Hematopoietic multipotent progenitor cell treated with erythropoietin and hydrocortisone succinate and interleukin-3 and kit ligand, for 15 days (in vitro differentiated cells): ENCODE measurements at regions not wholly inside any gene's neighbourhood (a gene's known extent, or its start where the extent isn't known, plus 50 kb on each side); places are given as distances from the start of the nearest gene placed in this dataset.

Experiments used
- DNase-seq: peaks from one replicate; pipeline ENCODE4 v3.0.0-alpha.2; 2015; ENCODE audit warnings: low spot score

- DNase-seq: no peak
Measured at GRCh38 chr2:60320724-60321123, 232.7 kb downstream of the BCL11A start.

GRCh38 chr2:60319031-60319547, 234.4 kb downstream of the BCL11A start:
- no peak for DNase-seq

GRCh38 chr2:60318544-60318943, 234.9 kb downstream of the BCL11A start:
- DNase-seq: no peak

DNA sequence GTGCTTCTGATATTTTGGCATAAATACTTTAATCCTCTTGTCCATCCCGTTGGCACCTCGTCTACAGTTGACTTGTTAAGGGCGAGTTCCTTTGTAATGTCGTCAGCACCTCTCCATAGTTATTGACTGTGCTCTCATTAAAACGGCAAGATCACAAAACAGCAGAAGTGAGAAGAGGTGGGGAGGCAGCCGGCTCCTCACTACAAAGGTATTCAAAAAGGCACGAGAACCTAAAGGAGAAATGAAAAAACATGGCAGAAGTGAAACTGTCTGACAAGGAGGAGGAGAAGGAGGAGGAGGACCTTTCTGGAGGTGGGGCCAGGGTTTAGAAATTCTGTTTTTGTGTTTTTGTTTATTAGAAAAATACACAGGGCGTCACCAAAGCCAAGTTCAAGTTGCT, 235.6 kb downstream of the BCL11A start:
- DNase-seq: no peak

DNA sequence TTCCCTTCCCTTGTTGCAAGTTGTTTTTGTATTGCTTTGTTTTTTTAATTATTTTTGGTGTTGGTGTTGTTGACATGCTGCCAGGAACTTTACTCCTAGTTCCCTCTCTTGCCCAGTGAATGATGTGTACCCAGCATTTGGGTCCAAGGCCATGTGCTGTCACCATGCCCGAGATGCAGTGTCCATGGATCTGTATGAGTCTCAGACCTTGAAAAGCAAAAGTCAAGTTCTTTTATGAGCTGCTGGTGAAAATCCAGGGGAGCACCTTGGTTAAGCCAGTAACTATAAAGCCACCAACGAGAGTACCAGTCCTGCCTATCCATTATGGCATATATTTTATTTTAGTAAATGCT, 236.4 kb downstream of the BCL11A start:
- no peak for DNase-seq

- DNase-seq: no peak
Measured at GRCh38 chr2:60316381-60317033, 236.9 kb downstream of the BCL11A start.

- DNase-seq: no peak
Measured at GRCh38 chr2:60313470-60314172, 239.8 kb downstream of the BCL11A start.

DNA sequence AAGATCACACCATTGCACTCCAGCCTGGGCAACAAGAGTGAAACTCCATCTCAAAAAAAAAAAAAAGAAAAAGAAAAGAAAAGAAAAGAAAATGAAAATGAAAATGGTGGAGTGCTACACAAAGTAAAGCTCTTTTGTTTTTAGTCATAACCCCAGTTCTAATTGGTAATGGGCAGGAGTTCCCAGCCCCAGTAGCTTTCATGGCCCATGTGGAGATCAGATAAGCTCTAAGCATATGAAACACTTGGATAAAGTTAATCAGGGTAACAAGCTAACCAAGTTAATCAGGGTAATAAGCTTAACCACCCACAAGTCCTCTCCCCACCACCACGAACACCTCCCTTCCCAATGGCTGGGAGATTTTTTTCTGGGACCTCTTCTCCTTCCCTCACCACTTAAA, 240.8 kb downstream of the BCL11A start:
- no peak for DNase-seq

DNA sequence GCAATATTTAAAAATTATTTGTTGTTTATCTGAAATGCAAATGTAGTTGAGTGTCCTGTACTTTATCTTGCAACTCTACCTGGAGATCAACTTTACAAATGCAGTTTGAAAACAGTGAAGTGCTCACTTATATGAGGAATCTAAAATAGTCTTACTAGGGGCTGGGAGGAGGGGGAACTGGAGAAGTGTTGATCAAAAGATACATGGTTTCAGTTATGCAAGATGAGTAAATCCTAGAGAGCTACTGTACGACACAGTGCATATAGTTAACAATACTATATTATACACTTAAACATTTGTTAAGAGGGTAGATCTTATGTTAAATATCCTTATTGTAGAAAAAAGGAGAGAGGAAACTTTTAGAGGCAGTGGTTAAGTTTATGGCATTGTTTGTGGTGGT, 241.9 kb downstream of the BCL11A start:
- no peak for DNase-seq

DNA sequence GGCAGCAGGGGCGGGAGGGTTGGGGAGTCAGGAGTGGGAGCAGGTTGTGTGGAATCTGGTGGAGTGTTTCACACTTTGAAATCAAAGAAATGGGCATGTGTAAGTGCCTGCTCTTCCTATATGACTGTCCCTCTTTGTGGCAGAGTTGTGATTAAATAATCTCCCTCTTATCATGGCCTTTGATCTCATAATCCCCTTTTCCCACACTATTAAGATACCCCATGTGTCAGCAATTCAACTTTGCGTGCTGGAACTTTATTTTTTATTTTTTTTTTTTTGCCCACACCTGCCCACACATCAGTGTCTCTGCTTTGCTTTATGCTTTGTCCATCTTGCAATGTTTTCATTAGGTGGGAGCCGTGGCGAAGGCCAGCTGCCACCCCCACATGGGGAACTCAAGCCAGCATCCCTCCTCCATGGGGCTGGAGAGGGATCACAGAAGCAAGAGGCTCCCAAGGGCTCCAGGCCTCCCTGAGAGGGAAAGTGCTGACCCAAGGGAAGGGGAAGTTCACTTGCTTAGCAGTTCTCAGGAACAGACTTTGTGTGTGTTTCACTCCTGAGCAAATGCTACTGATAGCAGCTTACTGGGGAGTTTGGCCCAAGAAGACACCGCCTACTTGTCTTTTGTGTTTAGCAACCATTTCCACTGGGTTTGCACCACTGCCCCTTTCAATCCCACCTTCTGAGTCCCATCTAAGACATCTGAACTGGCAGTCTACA, 243.4 kb downstream of the BCL11A start:
- DNase-seq: no peak

DNA sequence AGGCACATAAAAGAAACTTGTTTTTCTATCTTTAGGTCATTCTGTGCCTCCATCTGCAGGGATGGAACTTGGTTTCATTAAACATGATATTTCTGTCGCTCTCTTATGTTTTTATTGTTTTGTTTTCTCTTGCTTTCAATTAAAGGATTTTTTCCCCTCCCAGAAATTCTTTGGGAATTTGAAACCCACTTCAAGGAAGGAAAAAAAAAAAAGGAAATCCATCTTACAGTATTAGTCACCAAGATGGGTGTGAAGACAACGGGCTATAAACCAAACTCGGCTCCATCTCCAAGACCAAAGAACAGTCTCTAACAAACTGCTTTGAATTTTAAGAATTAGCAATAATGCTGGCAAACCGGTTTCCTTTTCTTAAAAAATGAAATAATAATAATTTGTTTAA, 244.1 kb downstream of the BCL11A start:
- no peak for DNase-seq

DNA sequence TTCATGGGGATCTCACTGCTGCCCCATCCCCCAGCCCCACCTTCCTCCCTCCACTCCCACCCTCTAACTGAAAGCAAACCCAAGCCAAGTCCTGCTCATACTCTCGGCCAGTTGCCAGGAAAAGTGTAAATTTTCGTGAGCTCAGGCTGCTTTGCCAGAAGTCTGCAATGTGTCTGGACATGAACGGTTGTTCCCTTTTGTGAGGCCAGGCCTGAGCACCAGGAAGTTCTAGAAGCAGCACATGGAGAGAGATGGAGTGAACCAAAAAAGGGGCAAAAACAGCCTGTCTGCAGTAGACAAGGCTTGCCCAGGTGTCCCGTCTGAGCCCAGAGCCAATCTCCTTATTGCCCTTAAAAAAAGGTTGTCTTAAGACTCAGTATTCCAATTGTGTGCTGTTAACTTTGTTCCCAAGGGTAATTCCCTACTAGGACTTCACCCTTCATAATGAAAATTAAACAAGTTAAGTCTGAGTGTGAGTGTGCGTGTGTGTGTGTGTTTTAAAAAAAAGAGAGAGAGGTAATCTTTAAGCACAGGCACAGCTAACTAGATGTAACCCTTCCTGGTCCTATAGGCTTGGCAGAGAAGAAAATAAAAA, 247.1 kb downstream of the BCL11A start:
- DNase-seq: no peak

- no peak for DNase-seq
Measured at GRCh38 chr2:60303680-60304079, 249.8 kb downstream of the BCL11A start.

GRCh38 chr2:60302377-60303126, 250.9 kb downstream of the BCL11A start:
- DNase-seq: no peak

DNA sequence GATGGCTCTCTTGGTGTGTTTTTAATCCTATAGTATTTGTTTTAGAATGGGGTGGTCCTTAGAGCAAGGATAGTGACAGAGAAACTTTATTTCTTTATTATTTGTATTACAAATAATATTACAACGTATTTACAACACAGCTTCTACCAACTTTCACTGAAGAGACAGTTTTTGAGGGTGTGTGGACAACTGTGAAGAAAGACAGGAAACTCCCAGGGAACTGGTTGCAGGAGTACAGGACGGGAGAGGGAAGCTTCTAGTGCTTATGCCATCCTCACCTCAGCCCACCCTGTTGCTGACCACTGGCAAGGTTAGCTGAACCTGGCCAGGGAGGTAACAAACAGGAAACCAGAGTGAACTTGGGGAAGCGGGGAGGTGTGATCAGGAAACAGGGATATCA, 251.7 kb downstream of the BCL11A start:
- DNase-seq: no peak

GRCh38 chr2:60299179-60299578, 254.3 kb downstream of the BCL11A start:
- no peak for DNase-seq

- no peak for DNase-seq
Measured at GRCh38 chr2:60298006-60298696, 255.3 kb downstream of the BCL11A start.

DNA sequence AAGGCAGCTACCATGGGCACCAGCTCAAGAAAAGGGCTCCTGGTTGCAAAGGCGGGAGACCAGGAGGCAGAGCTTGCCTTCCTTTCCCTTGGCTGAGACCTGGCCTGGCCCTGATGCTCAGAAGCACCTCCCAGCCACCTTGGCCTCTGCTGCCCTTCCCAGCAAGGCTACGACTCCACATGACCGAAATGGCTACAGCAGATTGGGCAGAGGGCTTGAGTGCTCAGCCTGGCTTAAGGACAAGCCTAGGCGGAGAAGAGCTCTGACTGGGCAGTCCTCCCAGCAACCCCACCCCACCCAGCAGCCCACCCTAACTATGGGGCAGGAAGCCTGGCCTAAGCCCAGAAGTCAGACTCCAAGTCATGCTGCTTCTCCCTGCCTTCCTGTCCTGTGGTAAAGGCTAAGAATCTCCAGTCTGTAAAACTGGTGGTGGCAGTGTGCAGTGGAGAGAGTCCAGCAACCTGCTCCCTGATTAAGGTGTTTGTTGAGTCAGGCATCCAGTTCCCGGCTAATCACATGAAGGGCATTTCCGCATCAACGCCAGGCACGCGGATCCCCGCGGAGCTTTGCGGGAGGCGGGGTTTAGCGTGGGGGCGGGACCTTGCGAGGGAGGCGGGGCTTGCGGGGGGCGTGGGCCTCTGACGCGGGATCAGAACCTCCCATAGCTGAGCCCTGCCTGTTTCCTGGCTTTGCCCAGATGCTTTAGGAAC, 256.0 kb downstream of the BCL11A start:
- peak; percentile 14 for DNase-seq

GRCh38 chr2:60296219-60296955, 257.1 kb downstream of the BCL11A start:
- DNase-seq: no peak

DNA sequence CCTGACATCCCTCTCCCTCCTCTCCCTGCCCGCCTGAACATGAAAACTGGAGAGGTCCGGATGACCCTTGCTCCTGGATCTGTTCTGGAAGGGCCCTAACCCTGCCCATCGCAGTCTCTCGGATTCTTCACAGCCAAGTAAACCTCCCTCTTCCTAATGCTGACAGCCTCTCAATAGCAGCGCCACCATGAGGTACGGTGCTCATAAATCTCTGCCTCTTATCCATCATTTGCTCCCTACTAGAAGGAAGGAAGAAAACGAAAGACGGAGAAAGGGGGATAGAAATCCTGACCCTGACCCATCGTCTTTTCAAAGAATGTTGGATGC, 257.9 kb downstream of the BCL11A start:
- DNase-seq: no peak
